HUDEP-2 (cell line): ENCODE measurements at regions not wholly inside any gene's neighbourhood (a gene's known extent, or its start where the extent isn't known, plus 50 kb on each side); places are given as distances from the start of the nearest gene placed in this dataset.
"Not testable (repeated sequence)": the region's sequence is repeated elsewhere in the genome, so short reads cannot be mapped to it uniquely, and the experiment has no call there.

Experiments
- DNase-seq, 76 experiments: peaks; one replicate each; lab custom pipeline; 2025; ENCODE audit not compliant: unreplicated experiment in 76 of 76; lab: John Stamatoyannopoulos, UW

DNA sequence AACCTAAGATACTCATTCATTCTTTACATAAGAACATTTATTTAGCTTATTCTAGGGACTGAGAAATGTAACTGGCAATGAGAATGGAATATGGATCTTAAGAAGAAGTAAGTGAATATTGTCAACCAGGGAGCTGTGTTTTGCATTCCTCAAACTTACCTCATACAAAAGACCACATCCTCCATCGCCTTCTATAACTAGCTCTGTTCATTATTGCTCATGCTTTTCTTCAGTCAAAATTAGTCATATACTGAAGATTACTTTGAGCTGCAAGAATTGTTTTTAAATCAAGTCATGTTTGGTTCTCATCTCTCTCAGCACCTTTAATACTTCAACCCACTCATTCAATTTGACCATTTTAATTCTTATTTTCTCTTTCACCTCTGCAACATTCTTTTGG is 140.3 kb upstream of the RASA1 start:
- no peak for DNase-seq

DNA sequence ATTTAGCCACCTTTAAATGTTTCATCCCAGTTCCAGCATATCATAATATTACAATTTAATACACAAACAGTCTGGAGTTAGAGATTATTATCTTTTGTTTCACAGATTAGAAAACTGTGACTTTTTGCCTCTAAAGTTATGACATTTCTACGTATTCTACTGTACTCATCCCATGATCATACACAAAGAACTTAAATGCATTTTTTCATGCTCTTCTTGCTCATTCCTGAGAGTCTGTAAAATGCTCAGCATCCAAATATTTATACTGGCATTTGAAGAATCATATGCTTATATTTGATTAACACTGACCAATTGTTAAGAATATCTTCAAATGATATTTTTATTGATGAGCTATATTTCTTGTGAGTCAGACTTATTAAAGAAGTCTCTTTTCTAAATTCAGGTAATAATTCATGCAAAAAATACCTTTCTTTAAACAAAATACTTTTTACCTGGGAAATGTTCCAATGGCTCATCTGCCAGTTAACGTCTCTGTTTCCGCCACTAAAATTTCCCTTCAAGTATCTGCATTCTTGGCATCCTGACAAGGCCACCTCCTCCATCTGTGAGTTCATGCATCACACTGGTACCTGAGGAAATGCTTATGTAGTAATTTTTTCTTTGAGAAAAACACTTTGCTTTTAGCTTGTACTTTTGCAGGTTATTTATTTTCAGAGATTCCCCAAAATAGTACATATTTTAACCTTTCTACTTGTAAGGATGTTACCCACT is 139.6 kb upstream of the RASA1 start:
- no peak for DNase-seq

DNA sequence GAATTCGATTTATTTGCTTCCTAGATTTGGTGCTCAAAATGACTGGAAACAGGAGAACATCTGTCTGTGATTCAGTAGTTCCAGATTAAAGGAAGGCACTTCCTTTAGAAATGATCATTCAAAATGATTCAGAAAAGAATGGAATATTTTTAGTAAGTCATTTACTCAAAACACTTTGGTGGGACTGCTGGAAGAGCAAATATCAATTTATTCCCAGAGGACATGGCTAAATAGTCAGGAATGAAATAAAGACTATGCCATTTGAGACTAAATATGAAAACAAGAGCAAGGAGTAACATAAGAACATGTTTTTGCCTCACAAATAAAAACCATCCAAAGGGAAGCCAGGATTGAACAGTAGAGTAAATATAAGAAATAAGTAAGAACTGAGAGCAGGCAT is 138.6 kb upstream of the RASA1 start:
- DNase-seq, result no peak

DNA sequence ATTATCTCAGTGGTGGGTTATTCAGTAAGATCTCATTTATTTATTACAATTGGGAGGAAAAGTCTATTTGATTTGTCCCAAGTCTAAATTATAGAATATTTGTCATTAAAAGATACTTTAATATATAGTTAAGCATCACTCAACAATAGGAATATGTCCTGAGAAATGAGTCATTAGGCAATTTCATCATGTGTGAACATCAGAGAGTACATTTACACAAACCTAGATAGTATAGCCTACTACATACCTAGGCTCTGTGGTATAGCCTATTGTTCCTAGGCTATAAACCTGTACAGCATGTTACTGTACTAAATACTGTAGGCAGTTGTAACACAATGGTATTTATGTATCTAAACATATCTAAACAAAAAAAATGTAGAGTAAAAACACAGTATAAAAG is 135.0 kb upstream of the RASA1 start:
- no peak for DNase-seq

DNA sequence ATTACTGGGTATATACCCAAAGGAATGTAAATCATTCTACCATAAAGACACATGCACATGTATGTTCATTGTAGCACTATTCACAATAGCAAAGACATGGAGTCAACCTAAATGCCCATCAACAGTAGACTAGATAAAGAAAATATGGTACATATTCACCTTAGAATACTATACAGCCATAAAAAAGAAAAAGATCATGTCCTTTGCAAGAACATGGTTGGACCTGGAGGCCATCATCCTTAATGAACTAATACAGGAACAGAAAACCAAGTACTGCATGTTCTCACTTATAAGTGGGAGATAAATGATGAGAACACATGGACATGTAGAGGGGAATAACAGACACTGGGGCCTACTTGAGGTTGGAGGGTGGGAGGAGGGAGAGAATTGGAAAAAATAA is 133.2 kb upstream of the RASA1 start:
- DNase-seq, result not testable (repeated sequence)

DNA sequence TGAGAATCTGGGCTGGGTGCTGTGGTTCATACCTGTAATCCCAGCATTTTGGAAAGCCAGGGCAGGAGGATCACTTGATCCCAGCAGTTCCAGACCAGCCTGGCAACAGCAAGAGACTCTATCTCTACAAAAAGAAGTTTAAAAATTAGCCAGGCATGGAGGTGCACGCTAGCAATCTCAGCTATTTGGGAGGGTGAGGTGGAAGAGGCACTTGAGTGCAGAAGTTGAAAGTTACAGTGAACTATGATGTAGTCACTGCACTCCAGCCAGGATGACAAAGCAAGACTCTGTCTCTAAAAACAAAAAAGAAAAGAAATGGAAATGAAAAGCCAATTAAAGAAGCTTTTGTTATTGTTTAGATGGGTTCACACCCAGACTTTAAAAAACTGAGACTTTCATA is 131.6 kb upstream of the RASA1 start:
- no peak for DNase-seq

DNA sequence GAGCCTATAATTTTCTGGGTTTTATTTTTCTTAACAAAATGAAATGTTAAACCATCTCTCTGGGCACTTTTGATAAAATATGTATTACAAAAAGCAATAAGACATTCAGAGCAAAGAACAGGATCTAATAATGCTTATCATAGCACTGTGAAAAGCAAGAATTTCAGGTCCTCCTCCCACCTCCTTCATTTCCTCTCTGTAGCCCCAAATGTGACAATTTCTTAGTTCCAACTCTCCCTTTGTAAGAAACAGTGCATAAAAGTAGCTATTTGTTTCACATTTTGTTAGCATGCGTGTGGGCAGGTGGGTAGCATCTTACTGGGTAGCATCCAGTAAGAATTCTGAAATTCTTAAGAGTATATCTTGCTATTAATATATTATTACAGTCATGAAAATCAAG is 130.9 kb upstream of the RASA1 start:
- no peak for DNase-seq

DNA sequence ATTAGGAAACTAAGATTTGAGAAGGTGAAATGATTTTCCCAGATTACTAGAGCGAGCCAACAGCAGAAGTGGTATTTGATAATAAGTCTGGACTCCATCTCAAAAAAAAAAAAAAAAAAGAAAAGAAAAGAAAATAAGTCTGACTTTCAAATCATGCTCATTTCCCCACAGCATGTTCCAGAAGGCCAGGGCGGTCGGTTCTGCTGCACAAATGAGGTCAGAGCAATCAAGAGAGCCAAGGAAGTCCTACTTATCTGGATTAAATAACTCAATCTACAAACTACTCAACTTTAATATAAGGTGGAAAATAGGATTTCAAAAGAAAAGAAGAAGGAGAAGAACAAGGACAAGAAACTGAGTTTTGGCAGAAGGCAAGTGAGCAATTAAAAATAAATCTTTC is 130.4 kb upstream of the RASA1 start:
- no peak for DNase-seq

DNA sequence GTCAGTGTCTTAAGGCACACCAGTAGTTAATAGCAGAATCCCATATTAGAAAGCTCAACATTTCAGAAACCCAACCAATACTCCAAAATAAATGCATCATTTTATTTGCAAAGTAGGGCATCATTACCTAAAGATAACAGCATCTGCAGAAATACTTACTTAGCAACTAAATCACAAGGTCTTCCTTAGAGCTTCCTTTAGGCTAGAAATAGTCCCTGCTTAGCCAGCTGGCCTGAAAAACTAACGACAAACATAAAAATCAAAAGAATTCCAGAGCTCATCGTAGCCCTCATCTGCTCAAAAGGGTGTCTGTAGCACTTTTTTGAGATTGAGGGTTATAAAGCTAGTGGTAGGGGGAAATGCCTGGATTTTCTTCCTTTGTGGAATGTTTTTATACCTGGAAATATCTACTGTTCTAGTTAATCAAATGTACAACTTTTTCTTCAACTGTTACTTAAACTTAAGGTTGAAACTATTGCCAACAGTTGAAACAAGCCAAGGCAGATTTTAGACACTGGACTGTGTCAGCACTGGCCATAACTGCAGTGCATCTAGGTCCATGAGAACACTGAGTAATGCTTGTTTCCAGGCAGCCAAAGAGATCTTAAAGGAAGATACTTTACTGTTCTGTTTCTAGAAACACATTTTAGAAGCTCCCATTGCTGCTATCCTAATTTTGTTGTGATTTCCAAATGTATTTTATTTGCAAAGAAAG is 129.4 kb upstream of the RASA1 start:
- no peak for DNase-seq

DNA sequence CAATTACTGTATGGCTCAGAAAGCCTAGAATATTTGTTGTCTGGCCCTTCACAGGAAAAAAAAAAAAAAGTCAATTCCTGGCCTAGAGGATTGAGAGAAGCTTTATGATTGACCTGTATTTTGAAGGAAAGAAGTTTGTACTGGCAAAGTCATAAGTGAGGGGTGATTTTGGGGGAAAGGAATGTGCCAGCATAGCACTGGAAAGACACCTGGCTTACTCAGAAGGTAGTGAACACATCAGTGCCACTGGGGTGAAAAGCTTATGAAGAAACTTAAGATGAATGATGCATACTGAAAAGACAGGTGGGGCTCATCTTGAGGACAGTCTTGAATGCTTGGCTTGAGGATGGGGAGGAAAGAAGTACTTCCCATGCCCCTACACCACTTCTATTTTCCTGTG is 127.9 kb upstream of the RASA1 start:
- no peak for DNase-seq

DNA sequence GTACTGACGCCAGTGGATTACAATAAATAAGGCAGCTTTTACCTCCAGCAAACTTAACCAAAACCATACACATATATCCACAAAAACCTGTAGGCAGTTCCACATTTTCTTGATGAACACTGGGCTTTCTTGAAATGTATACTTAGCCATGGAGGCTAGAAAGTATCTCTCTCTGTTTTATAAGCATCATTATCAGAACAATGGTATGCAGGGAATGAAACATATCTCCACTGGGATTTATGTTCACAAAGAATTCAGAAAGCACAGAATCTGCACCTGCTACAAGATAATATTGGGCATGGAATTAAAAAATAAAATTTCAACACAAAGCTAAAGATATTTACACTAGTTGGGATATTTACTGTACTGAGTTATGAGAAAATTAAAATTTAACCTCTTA is 126.1 kb upstream of the RASA1 start:
- DNase-seq, result no peak

DNA sequence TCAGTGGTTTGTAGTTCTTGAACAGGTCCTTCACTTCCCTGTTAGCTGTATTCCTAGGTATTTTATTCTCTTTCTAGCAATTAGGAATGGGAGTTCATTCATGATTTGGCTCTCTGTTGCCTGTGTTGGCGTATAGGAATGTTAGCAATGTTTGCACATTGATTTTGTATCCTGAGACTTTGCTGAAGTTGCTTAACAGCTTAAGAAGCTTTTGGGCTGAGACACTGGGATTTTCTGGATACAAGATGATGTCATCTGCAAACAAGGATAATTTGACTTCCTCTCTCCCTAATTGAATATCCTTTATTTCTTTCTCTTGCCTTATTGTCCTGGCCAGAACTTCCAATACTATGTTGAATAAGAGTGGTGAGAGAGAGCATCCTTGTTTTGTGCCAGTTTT is 121.8 kb upstream of the RASA1 start:
- not testable (repeated sequence) for DNase-seq

DNA sequence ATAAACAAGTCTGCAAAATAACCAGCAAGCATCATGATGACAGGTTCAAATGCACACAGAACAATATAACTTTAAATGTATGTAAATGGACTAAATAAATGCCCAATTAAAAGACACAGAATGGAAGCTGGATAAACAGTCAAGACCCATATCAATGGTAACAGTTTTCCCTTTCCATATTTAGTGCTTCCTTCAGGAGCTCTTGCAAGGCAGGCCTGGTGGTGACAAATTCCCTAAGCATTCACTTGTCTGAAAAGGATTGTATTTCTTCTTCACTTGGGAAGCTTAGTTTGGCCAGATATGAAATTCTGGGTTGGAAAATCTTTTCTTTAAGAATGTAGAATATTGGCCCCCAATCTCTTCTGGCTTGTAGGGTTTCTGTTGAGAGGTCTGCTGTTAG is 120.2 kb upstream of the RASA1 start:
- no peak for DNase-seq

DNA sequence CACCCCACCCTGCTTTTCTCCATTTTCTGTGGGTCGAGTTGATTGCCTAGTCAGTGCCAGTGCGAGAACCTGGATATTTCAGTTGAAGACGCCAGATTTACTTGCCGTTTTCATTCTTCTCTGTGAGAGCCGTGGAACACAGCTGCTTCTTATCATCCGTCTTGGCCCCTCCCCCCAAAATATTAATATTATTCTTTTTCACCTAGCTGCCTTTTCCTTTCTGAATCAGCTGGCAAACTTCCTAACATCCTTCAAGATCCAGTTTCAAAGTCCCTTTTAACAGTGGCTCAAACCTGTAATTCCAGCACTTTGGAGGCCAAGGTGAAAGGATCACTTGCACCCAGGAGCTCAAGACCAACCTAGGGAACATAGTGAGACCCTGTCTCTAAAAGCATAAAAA is 117.1 kb upstream of the RASA1 start:
- no peak for DNase-seq

DNA sequence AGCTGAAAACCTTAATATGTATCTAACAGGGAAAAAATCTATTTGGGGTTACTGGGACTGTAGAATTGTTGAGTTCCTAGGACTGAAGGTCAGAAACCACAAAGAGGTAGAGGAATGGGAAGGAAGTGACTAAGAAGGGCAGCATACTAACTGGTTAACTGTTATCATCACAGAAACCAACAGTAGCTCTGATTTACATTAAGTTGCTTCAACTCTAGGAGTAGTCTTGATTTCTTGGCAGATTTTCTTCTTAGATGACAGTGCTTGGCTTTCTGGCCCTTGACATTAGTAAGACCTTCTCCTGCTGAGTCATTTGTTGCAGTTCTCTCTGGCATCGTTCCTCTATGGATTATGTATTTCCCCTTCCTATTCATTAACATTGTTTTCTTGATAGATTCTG is 116.1 kb upstream of the RASA1 start:
- peak in 6 of 76 experiments; percentile 0 to 35 (median 10) for DNase-seq

DNA sequence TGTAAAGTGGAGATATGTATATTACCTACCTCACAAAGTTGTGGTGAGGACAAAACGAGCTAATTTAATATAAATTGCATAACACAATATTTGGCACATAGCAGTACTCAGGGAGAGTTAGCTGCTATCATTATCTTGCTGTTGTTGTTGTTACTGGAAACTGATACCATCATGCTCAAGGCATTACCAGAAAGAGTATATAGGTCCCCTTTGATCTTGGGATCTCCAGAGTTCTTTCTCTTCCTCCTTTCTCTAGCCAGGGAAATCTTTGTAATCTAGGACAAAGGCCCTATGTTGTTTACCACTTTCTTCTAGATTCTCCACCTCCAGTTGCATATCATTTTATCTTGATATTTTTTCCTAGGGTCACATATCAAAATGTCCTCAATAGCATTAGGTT is 114.8 kb upstream of the RASA1 start:
- no peak for DNase-seq

DNA sequence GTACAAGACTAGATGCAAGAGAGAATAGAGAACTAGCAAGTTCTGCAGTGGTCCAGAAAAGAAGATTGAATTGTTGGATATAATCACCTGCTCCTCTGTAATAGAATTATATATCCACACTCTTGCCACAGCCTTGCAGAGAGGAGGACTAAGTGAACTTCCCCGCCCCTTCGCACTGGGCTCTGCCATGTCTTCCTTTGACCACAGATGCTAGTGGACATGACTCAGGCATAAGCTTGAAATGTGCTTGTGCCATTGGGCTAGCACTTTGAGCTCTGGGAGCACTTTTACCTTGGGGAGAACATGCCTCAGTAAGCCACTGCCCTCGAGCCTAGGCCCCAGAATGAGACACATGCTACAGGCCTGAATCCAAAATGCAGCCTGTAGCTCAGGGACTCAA is 113.5 kb upstream of the RASA1 start:
- DNase-seq, result no peak

DNA sequence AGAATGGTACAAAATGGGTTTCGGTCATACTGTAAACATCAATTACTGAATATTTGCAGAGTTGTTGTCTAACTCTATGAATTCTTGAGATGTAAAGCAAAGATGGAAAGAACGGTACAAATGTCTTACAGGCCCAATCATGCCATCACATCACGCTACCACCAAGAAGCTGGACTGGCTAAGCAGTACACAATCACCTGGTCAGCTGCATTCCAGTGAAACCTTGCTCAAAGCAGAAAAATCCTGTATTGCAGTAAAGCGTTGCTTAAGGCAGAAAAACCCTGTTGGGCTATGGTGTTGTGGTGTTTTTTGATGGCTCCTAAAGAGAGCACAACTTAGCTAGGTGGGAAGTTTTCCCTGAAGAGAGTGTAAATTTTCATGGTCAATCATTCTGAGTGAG is 112.6 kb upstream of the RASA1 start:
- no peak for DNase-seq

DNA sequence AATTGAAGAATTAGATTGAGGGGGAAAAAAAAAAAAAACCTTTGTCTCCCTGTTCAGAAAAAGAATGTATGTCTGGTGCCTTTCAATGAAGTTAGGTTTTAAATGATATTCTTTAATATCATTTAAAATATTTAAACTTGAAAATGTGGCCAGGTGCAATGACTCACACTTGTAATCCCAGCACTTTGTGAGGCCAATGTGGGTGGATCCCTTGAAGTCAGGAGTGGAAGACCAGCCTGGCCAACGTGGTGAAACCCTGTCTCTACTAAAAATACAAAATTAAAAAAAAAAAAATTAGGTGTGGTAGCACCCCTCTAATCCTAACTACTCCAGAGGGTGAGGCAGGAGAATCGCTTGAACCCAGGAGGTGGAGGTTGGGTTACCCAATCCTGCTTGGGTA is 111.1 kb upstream of the RASA1 start:
- no peak for DNase-seq

DNA sequence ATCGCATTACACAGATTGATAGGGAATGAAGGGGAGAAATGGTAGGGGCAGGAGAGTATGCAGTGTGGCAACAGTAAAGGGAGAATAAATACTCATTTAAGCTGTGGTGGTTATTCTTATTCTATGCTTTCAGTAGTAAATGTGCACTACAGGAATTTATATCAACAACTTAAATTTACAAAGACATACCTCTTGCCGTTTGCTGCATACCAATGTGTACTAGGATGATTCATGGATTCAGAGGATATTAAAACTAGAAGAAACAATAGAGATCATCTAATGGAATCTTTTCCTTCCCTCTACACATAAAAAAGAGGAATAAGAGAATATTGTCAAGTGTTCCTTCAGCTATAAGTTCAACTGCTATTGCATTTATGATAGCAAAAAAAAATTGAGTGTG is 103.3 kb upstream of the RASA1 start:
- DNase-seq, result no peak

DNA sequence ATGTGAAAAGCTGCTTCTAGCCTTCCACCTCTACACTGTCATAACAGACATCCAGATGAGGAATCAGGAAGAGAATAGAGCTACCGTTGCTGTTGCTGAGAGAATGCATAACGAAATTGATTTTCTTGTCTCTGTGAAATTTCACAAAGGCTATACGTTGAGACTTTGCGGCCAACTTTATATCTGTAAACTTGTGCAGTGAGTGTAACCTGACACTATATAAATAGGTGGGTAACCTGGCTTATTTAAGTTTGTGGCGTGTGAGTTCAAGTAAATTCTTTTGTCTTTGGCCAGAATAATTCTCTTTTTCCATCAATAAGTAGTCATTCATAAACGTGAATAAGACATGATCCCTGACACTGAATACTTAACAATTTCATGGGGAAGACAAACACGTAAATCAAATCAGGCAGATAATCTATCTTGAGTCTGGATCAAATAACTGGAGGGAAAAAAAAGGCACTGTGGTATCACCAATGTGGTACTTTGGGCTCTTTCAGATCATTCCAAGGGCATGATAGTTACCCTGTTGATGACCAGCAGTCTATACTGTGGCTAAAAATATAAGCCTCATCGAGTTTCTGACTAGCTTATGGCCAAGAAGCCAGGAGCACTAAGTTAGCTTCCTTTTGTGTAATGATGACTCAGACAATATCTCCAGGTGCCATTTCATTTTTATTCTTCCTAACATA is 98.2 kb upstream of the RASA1 start:
- DNase-seq, result no peak

DNA sequence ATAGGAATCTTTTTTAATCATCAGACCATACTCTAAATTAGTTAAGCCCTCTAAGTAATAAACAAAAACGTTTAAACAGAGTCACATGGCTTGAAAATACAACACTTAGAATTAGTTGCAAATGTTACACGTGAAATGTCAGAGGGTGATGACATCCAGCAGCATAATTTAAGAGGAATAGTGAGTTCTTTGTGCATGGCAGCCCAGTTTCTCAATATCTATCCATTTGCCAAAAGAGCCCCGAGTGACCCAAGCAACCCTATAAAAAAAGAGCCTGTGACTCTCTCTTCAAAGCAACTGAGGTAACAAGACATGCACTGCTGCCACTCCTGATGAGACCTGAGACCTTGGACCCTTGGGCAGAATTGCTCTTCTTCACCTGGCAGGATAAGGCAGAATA is 96.9 kb upstream of the RASA1 start:
- no peak for DNase-seq
